ENCODE measurements at regions not wholly inside any gene's neighbourhood (a gene's known extent, or its start where the extent isn't known, plus 50 kb on each side); places are given as distances from the start of the nearest gene placed in this dataset.

GRCh38 chr2:41928526-41928925 lies 119.3 kb upstream of the PKDCC start:
- TF ChIP-seq CTCF (IDR thresholded peaks at IDR 0.05) (no peak), EP300 (IDR thresholded peaks at IDR 0.05) (no peak)

All from A549 (cell line).